Thyroid gland (tissue), 4 donors: ENCODE measurements at regions not wholly inside any gene's neighbourhood (a gene's known extent, or its start where the extent isn't known, plus 50 kb on each side); places are given as distances from the start of the nearest gene placed in this dataset.

Source experiments
- POLR2A ChIP-seq, 2 donors: fragments of 450-650 bp; IDR thresholded peaks; one replicate each; pipeline ENCODE4 v1.6.1; 2017; ENCODE audit warnings: antibody characterized with exemption in 2 of 2, mild to moderate bottlenecking in 2 of 2, moderate library complexity in 1 of 2
- TF ChIP-seq, protein P1 (sequence below), 6 experiments: fragments of 200-600 bp in 3 of 6; fragments of 450-650 bp in 3 of 6; sonication (generic) in 3 of 6; IDR thresholded peaks; one replicate each; pipeline ENCODE4 v1.5.1; 2016 to 2019; ENCODE audit warnings: antibody characterized with exemption in 6 of 6, mild to moderate bottlenecking in 2 of 6, inconsistent platforms in 1 of 6, moderate library complexity in 1 of 6

- TF ChIP-seq, protein P1, sequence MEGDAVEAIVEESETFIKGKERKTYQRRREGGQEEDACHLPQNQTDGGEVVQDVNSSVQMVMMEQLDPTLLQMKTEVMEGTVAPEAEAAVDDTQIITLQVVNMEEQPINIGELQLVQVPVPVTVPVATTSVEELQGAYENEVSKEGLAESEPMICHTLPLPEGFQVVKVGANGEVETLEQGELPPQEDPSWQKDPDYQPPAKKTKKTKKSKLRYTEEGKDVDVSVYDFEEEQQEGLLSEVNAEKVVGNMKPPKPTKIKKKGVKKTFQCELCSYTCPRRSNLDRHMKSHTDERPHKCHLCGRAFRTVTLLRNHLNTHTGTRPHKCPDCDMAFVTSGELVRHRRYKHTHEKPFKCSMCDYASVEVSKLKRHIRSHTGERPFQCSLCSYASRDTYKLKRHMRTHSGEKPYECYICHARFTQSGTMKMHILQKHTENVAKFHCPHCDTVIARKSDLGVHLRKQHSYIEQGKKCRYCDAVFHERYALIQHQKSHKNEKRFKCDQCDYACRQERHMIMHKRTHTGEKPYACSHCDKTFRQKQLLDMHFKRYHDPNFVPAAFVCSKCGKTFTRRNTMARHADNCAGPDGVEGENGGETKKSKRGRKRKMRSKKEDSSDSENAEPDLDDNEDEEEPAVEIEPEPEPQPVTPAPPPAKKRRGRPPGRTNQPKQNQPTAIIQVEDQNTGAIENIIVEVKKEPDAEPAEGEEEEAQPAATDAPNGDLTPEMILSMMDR (IDR thresholded peaks at IDR 0.05) = no peak
- no peak for TF ChIP-seq POLR2A (IDR thresholded peaks at IDR 0.05)
Measured at GRCh38 chrX:828411-828959, 197.9 kb downstream of the SHOX start.
